PC-3 (cell line): ENCODE measurements at regions not wholly inside any gene's neighbourhood (a gene's known extent, or its start where the extent isn't known, plus 50 kb on each side); places are given as distances from the start of the nearest gene placed in this dataset.

Experiments used
- ATAC-seq: fragments of 200-7000 bp; cut with Tn5 transposase; 2 replicates; pipeline ENCODE4 v1.9.1; 2020; ENCODE audit warnings: mild to moderate bottlenecking, moderate library complexity
- BruUV-seq: library from RNA; stranded (reverse); fragments of 400-500 nt; replicated peaks from 2 replicates; lab custom pipeline; 2021; lab: Mats Ljungman, UMichigan
- CTCF ChIA-PET: fragments of 300-600 bp; sonication (Branson Sonifier 250); formaldehyde crosslinking; loops from one replicate; lab custom pipeline; 2022; ENCODE audit warnings: antibody characterized with exemption; lab: Charles Lee
- POLR2A ChIA-PET: fragments of 300-600 bp; sonication (Branson Sonifier 250); formaldehyde crosslinking; loops from one replicate; lab custom pipeline; 2022; ENCODE audit warnings: antibody characterized with exemption; ENCODE audit not compliant: unreplicated experiment; lab: Charles Lee
- DNase-seq: peaks from one replicate; pipeline ENCODE4 v3.0.0-alpha.2; 2015
- H2AFZ ChIP-seq: fragments of 300-600 bp; sonication (generic); 2 replicates; pipeline ENCODE4 v1.6.0; 2016; ENCODE audit warnings: antibody characterized with exemption, low read length
- H3F3A ChIP-seq: fragments of 300-600 bp; sonication (generic); one replicate; pipeline ENCODE4 v1.6.0; 2017; ENCODE audit warnings: antibody characterized with exemption, low read length, control low read depth, mild to moderate bottlenecking; ENCODE audit not compliant: unreplicated experiment
- H3K27ac ChIP-seq: fragments of 300-600 bp; sonication (generic); 2 replicates; pipeline ENCODE4 v1.5.1; 2016; ENCODE audit warnings: mild to moderate bottlenecking, low read length
- H3K27me3 ChIP-seq: fragments of 300-600 bp; sonication (generic); 2 replicates; pipeline ENCODE4 v1.6.1; 2016; ENCODE audit warnings: low read length, mixed read lengths
- H3K36me3 ChIP-seq: fragments of 300-600 bp; sonication (generic); 2 replicates; pipeline ENCODE4 v1.6.1; 2016; ENCODE audit warnings: low read depth, mixed run types, low read length, mixed read lengths
- H3K4me1 ChIP-seq: fragments of 300-600 bp; sonication (generic); 2 replicates; pipeline ENCODE4 v1.5.1; 2016; ENCODE audit warnings: low read length; ENCODE audit not compliant: insufficient read depth
- H3K4me2 ChIP-seq: fragments of 300-600 bp; sonication (generic); 2 replicates; pipeline ENCODE4 v1.6.0; 2016; ENCODE audit warnings: low read length
- H3K4me3 ChIP-seq: fragments of 300-600 bp; sonication (generic); 2 replicates; pipeline ENCODE4 v1.5.1; 2016; ENCODE audit warnings: mild to moderate bottlenecking, low read length, mixed read lengths
- H3K79me2 ChIP-seq: fragments of 300-600 bp; sonication (generic); 2 replicates; pipeline ENCODE4 v1.6.1; 2017; ENCODE audit warnings: low read length, mixed read lengths
- H3K9ac ChIP-seq: fragments of 300-600 bp; sonication (generic); 2 replicates; pipeline ENCODE4 v1.6.0; 2016; ENCODE audit warnings: mild to moderate bottlenecking, low read length
- H3K9me2 ChIP-seq: fragments of 300-600 bp; sonication (generic); replicated peaks from 2 replicates; pipeline ENCODE4 v1.6.1; 2016; ENCODE audit warnings: mixed run types, low read length, mixed read lengths
- H3K9me3 ChIP-seq: fragments of 300-600 bp; sonication (generic); 2 replicates; pipeline ENCODE4 v1.6.1; 2016; ENCODE audit warnings: low read length, mixed read lengths
- H4K20me1 ChIP-seq: fragments of 300-600 bp; sonication (generic); 2 replicates; pipeline ENCODE4 v1.6.1; 2016; ENCODE audit warnings: low read length, mixed read lengths
- EZH2 ChIP-seq: fragments of 300-600 bp; sonication (generic); IDR thresholded peaks from one replicate; pipeline ENCODE4 v1.6.1; 2017; ENCODE audit warnings: antibody characterized with exemption, mild to moderate bottlenecking, low read length; ENCODE audit not compliant: unreplicated experiment
- EZH2phosphoT487 ChIP-seq: fragments of 300-600 bp; sonication (generic); IDR thresholded peaks from 2 replicates; pipeline ENCODE4 v1.6.1; 2018; ENCODE audit warnings: mild to moderate bottlenecking, antibody characterized with exemption, low read length, borderline replicate concordance
- intact Hi-C: fragments of 100-400 bp; cut with micrococcal nuclease; formaldehyde crosslinking; loops from 2 replicates; pipeline ENCODE4 v1.9.0; 2023
- TF ChIP-seq, protein P1 (sequence below): fragments of 300-600 bp; sonication (generic); conservative IDR thresholded peaks from 2 replicates; pipeline ENCODE4 v1.5.1; 2017; ENCODE audit warnings: antibody characterized with exemption, low read depth, mild to moderate bottlenecking, low read length

DNA sequence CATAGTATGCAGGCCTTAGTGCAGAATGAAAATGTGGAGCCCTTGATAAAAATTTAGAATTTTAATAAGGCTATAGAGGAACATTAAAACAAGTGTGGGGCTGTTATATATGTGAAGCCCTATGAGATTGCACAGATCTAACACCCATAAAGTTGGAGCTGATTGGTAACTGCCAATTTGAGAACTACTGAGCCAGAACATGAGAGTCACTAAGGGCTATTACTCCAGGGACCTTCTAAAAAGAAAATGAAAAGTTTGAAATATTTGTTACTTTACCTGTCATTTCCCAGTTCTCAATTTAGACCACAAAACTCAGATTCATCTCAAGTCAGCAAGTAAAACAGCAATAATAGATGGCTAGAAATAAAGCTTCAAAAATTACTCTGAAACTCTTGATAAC is 898.6 kb downstream of the TLE1 start:
- Histone ChIP-seq H3K9me3 (no peaks in the 10 kb centered on the region), H2AFZ (no peak overlapping the region), H4K20me1 (no peaks in the 10 kb centered on the region), H3K4me3 (no peak overlapping the region), H3K27ac (no peak overlapping the region), H3K27me3 (no peaks in the 10 kb centered on the region), H3K79me2 (no peaks in the 10 kb centered on the region), H3K4me1 (peaks cover 4% of the 10 kb centered on the region), H3K4me2 (no peak overlapping the region), H3F3A (no peaks in the 10 kb centered on the region), H3K9me2 (no peaks in the 10 kb centered on the region), H3K9ac (no peak overlapping the region), H3K36me3 (no peaks in the 10 kb centered on the region)
- no peak for DNase-seq
- TF ChIP-seq EZH2 (no peak), EZH2phosphoT487 (no peak)
- TF ChIP-seq, protein P1, sequence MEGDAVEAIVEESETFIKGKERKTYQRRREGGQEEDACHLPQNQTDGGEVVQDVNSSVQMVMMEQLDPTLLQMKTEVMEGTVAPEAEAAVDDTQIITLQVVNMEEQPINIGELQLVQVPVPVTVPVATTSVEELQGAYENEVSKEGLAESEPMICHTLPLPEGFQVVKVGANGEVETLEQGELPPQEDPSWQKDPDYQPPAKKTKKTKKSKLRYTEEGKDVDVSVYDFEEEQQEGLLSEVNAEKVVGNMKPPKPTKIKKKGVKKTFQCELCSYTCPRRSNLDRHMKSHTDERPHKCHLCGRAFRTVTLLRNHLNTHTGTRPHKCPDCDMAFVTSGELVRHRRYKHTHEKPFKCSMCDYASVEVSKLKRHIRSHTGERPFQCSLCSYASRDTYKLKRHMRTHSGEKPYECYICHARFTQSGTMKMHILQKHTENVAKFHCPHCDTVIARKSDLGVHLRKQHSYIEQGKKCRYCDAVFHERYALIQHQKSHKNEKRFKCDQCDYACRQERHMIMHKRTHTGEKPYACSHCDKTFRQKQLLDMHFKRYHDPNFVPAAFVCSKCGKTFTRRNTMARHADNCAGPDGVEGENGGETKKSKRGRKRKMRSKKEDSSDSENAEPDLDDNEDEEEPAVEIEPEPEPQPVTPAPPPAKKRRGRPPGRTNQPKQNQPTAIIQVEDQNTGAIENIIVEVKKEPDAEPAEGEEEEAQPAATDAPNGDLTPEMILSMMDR, result no peak
- POLR2A ChIA-PET, result no interaction called here
- intact Hi-C loops, result no loop called here
- CTCF ChIA-PET, result no interaction called here
- ATAC-seq, result no peak
- BruUV-seq, result no TSS peak

DNA sequence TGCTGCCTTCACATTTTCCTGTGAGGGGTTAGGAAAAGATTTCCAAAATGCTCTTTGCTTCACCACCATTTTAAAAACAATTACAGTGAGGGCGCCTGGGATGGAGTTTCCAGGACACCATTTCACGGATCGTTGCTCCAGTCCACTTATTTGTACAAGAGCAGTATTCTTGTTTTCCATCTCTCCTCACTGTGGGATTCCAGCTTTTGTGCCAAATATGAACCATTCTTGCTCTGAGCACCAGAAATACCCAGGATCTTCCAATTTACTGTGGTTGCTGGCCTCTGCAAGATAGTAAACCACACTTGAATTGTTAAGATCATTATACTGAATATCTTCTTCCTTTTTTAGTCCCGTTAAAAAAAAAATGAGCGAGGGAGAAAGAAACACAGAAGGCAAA is 899.5 kb downstream of the TLE1 start:
- BruUV-seq, result no TSS peak
- CTCF ChIA-PET, result no interaction called here

DNA sequence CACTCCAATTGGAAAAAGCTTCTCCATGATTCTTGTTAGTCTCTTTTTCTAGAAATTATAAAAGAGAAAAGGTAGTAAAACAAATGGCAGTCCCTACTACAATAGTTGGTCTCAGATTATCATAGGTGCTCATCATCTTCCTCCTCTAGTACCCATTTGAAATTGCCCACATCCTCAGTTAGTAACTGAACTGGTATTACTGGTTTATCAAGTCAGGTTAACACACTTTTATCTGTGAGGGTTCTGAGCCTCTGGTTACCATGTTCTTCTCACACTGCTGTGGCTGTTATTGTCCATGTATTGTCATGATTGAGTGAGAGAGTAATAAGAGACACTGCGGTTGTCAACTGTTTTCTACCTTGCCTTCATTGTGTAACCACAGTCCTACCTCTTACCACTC is 901.7 kb downstream of the TLE1 start:
- Histone ChIP-seq H4K20me1 (no peaks in the 10 kb centered on the region), H2AFZ (no peak overlapping the region), H3K4me3 (no peak overlapping the region), H3K4me1 (peaks cover 11% of the 10 kb centered on the region), H3K36me3 (no peaks in the 10 kb centered on the region), H3K27ac (no peak overlapping the region), H3K27me3 (no peaks in the 10 kb centered on the region), H3K4me2 (no peak overlapping the region), H3F3A (no peaks in the 10 kb centered on the region), H3K9me3 (no peaks in the 10 kb centered on the region), H3K9ac (no peak overlapping the region), H3K9me2 (no peaks in the 10 kb centered on the region), H3K79me2 (no peaks in the 10 kb centered on the region)
- BruUV-seq, result no TSS peak
- intact Hi-C loops, result no loop called here
- ChIA-PET POLR2A (no interaction called here), CTCF (no interaction called here)
- DNase-seq, result peak; percentile 60
- TF ChIP-seq, protein P1, result no peak
- TF ChIP-seq EZH2phosphoT487 (no peak), EZH2 (no peak)
- no peak for ATAC-seq

More for the DNA sequence above, 899.5 kb downstream of the TLE1 start:
- Histone ChIP-seq H3K9me2 (no peaks in the 10 kb centered on the region), H3K4me2 (no peak overlapping the region), H4K20me1 (no peaks in the 10 kb centered on the region), H3K79me2 (no peaks in the 10 kb centered on the region), H3K27me3 (no peaks in the 10 kb centered on the region), H3K36me3 (no peaks in the 10 kb centered on the region), H3K4me1 (peaks cover 6% of the 10 kb centered on the region), H3F3A (no peaks in the 10 kb centered on the region), H3K27ac (no peak overlapping the region), H2AFZ (no peak overlapping the region), H3K9ac (no peak overlapping the region), H3K4me3 (no peak overlapping the region), H3K9me3 (no peaks in the 10 kb centered on the region)
- TF ChIP-seq EZH2phosphoT487 (no peak), EZH2 (no peak)
- TF ChIP-seq, protein P1, result no peak
- POLR2A ChIA-PET, result no interaction called here
- intact Hi-C loops, result no loop called here
- DNase-seq (no peak), ATAC-seq (no peak)
